OCI-LY7 (cell line): ENCODE measurements at regions not wholly inside any gene's neighbourhood (a gene's known extent, or its start where the extent isn't known, plus 50 kb on each side); places are given as distances from the start of the nearest gene placed in this dataset.

Experiments used
- CTCF ChIP-seq: fragments of 200-600 bp; sonication (generic); conservative IDR thresholded peaks from 2 replicates; pipeline ENCODE4 v1.5.1; 2014; ENCODE audit warnings: mild to moderate bottlenecking, antibody characterized with exemption, low read length, moderate library complexity, mixed read lengths
- EZH2phosphoT487 ChIP-seq: fragments of 200-600 bp; sonication (generic); IDR thresholded peaks from 2 replicates; pipeline ENCODE4 v1.6.1; 2018; ENCODE audit warnings: low read depth, borderline replicate concordance, mild to moderate bottlenecking, mixed run types, antibody characterized with exemption, low read length, moderate library complexity, mixed read lengths

- no peak for TF ChIP-seq CTCF
- no peak for TF ChIP-seq EZH2phosphoT487
Observed at GRCh38 chr10:88060762-88061161, 197.3 kb downstream of the PTEN start.
